Transverse colon (tissue), 4 donors: ENCODE measurements at regions not wholly inside any gene's neighbourhood (a gene's known extent, or its start where the extent isn't known, plus 50 kb on each side); places are given as distances from the start of the nearest gene placed in this dataset.

Experiments
- DNase-seq: peaks from one replicate; pipeline ENCODE4 v3.0.0-alpha.2; 2019
- H3K27ac ChIP-seq, 4 donors: fragments of 200-600 bp; sonication (generic); 2 replicates each; pipeline ENCODE4 v1.5.1; 2016 to 2018; ENCODE audit warnings: inconsistent platforms in 4 of 4
- H3K27me3 ChIP-seq: fragments of 200-600 bp; sonication (generic); 2 replicates; pipeline ENCODE4 v1.5.1; 2017; ENCODE audit warnings: inconsistent platforms
- H3K36me3 ChIP-seq, 4 donors: fragments of 200-600 bp; sonication (generic); 2 replicates each; pipeline ENCODE4 v1.5.1; 2017 to 2019; ENCODE audit warnings: inconsistent platforms in 4 of 4
- H3K4me1 ChIP-seq, 4 donors: fragments of 200-600 bp; sonication (generic); 2 replicates each; pipeline ENCODE4 v1.5.1; 2017 to 2020; ENCODE audit warnings: inconsistent platforms in 4 of 4
- H3K4me3 ChIP-seq, 4 donors: fragments of 200-600 bp; sonication (generic); 1 replicate in 1 of 4; 2 replicates in 3 of 4; pipeline versions ENCODE4 v1.5.1 to v1.6.1; 2017 to 2019; ENCODE audit warnings: inconsistent platforms in 4 of 4
- H3K9me3 ChIP-seq, 2 donors: fragments of 200-600 bp; sonication (generic); 2 replicates each; pipeline ENCODE4 v1.5.1; 2017 to 2019; ENCODE audit warnings: inconsistent platforms in 2 of 2
- CTCF ChIP-seq, 5 experiments: fragments of 200-600 bp in 3 of 5; fragments of 450-650 bp in 2 of 5; sonication (generic) in 3 of 5; IDR thresholded peaks; 1 replicate in 2 of 5; 2 replicates in 3 of 5; pipeline ENCODE4 v1.5.1; 2016 to 2017; ENCODE audit warnings: antibody characterized with exemption in 5 of 5, inconsistent platforms in 3 of 5, mild to moderate bottlenecking in 2 of 5, moderate library complexity in 1 of 5
- EP300 ChIP-seq: sonication (generic); formaldehyde crosslinking; IDR thresholded peaks from one replicate; pipeline ENCODE4 v1.6.1; 2017; ENCODE audit warnings: antibody characterized with exemption, low read depth
- POLR2A ChIP-seq: fragments of 450-650 bp; IDR thresholded peaks from one replicate; pipeline ENCODE4 v1.6.1; 2016; ENCODE audit warnings: antibody characterized with exemption, mild to moderate bottlenecking, moderate library complexity
- POLR2AphosphoS5 ChIP-seq, 3 donors: sonication (generic); formaldehyde crosslinking; IDR thresholded peaks; one replicate each; pipeline ENCODE4 v1.6.1; 2016; ENCODE audit warnings: antibody characterized with exemption in 3 of 3
- WGBS, 2 donors: methylation state at CpG; one replicate each; pipeline ENCODE4 v1.1.5; 2018; ENCODE audit warnings: low coverage in 1 of 2; 5-methylcytosine and 5-hydroxymethylcytosine counted together
- in situ Hi-C, 4 donors: fragments of 200-750 bp; cut with MboI; loops; one replicate each; pipeline versions ENCODE4 v1.15.0 to v1.15.1; 2017; ENCODE audit warnings: low sequenced_read_pairs in 3 of 4, low pct_ligation_motif_present in 1 of 4, low pct_unique_long_range_greater_than_20kb in 1 of 4
- intact Hi-C: fragments of 100-400 bp; cut with DNase I; formaldehyde crosslinking; loops from one replicate; pipeline ENCODE4 v1.15.1; 2023; ENCODE audit warnings: low total_unique reads

GRCh38 chr5:98679963-98680362 is 93.5 kb upstream of the RGMB start:
- in situ Hi-C loops, result no loop called here
- DNase-seq, result no peak
- no peaks in the 10 kb centered on the region for H3K9me3 ChIP-seq
- no peaks in the 10 kb centered on the region for H3K4me1 ChIP-seq
- no peaks in the 10 kb centered on the region for H3K36me3 ChIP-seq
- no peak for TF ChIP-seq POLR2A
- no peak for TF ChIP-seq EP300
- no peak for TF ChIP-seq CTCF (IDR thresholded peaks at IDR 0.05)
- TF ChIP-seq POLR2AphosphoS5 (IDR thresholded peaks at IDR 0.05), result no peak
- WGBS, 2 donors, result 39 to 53% methylated on average over 3 to 4 of the region's 4 CpGs
- H3K4me3 ChIP-seq, result no peak overlapping the region
- intact Hi-C loops, result no loop called here
- H3K27ac ChIP-seq, result no peak overlapping the region
- H3K27me3 ChIP-seq, result no peaks in the 10 kb centered on the region

- no peaks in the 10 kb centered on the region for H3K4me1 ChIP-seq
- H3K27ac ChIP-seq, result no peak overlapping the region
- H3K27me3 ChIP-seq, result no peaks in the 10 kb centered on the region
- no peak overlapping the region for H3K4me3 ChIP-seq
- TF ChIP-seq POLR2AphosphoS5 (IDR thresholded peaks at IDR 0.05) (no peak), CTCF (IDR thresholded peaks at IDR 0.05) (no peak), EP300 (no peak), POLR2A (no peak)
- DNase-seq, result no peak
- peaks cover 0 to 7% of the 10 kb centered on the region in 2 donors for H3K9me3 ChIP-seq
- no peaks in the 10 kb centered on the region for H3K36me3 ChIP-seq
- intact Hi-C loops (no loop called here), in situ Hi-C loops (no loop called here)
These were observed 83.5 kb upstream of the RGMB start for GRCh38 chr5:98690002-98690401.

DNA sequence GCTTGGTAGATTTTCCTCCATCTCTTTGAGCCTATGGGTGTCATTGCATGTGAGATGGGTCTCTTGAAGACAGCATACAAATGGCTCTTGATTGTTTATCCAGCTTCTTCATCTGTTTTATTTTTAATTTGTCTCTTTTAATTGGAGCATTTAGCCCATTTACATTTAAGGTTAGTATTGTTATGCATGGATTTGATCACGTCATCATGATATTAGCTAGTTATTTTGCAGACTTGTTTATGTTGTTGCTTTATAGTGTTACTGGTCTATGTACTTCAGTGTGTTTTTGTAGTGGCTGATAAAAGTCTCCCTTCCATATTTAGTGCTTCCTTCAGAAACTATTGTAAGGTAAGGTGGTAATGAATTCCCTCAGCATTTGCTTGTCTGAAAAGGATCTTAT is 78.6 kb upstream of the RGMB start:
- Histone ChIP-seq H3K9me3 (peaks cover 0 to 14% of the 10 kb centered on the region in 2 donors), H3K36me3 (no peaks in the 10 kb centered on the region), H3K27me3 (no peaks in the 10 kb centered on the region), H3K27ac (no peak overlapping the region), H3K4me3 (no peak overlapping the region), H3K4me1 (no peaks in the 10 kb centered on the region)
- WGBS, 2 donors, result 60 to 68% methylated on average over 1 of the region's 1 CpG
- TF ChIP-seq POLR2A, result no peak
- TF ChIP-seq CTCF (IDR thresholded peaks at IDR 0.05), result no peak
- TF ChIP-seq POLR2AphosphoS5 (IDR thresholded peaks at IDR 0.05), result no peak
- intact Hi-C loops (no loop called here), in situ Hi-C loops (no loop called here)
- no peak for DNase-seq

DNA sequence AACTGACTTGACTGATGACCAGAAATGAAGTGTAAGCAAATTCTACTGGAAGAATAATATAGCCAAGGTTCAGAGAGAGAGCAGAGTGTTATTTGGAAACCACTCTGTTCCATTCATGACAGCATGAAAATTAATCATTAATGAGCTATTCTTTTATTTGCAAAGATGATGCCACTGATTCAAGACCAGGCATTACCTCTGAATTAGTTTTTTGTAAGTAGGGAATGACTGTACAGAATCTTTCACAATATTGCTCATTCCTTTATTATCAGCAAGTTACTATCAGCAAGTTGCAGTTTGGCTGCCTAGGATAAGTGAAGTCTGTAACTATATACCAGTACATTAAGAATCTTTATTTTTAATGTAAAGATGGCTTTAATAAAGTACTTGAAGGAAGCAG is 75.1 kb upstream of the RGMB start:
- DNase-seq, result no peak
- Histone ChIP-seq H3K9me3 (peaks cover 0 to 14% of the 10 kb centered on the region in 2 donors), H3K4me3 (no peak overlapping the region), H3K4me1 (no peaks in the 10 kb centered on the region), H3K27ac (no peak overlapping the region), H3K36me3 (no peaks in the 10 kb centered on the region), H3K27me3 (no peaks in the 10 kb centered on the region)
- in situ Hi-C loops, result no loop called here
- TF ChIP-seq POLR2A (no peak), POLR2AphosphoS5 (IDR thresholded peaks at IDR 0.05) (no peak), CTCF (IDR thresholded peaks at IDR 0.05) (no peak), EP300 (no peak)
- intact Hi-C loops, result no loop called here
